CD14-positive monocyte (primary cell): ENCODE measurements at regions not wholly inside any gene's neighbourhood (a gene's known extent, or its start where the extent isn't known, plus 50 kb on each side); places are given as distances from the start of the nearest gene placed in this dataset.

Experiments
- DNase-seq, 3 donors: peaks; one replicate each; pipeline ENCODE4 v3.0.0-alpha.2; 2011 to 2022
- H2AFZ ChIP-seq: 2 replicates; pipeline ENCODE4 v1.6.0; 2012; ENCODE audit warnings: mild to moderate bottlenecking, low read depth, low read length, inconsistent platforms; ENCODE audit not compliant: insufficient read depth, poor library complexity, severe bottlenecking
- H3K27ac ChIP-seq, 2 donors: 1 replicate in 1 of 2; 2 replicates in 1 of 2; pipeline ENCODE4 v1.5.1; 2012 to 2013; ENCODE audit warnings: low read length in 2 of 2, control low read depth in 1 of 2, inconsistent platforms in 1 of 2, low read depth in 1 of 2, mild to moderate bottlenecking in 1 of 2
- H3K27me3 ChIP-seq, 2 donors: one replicate each; pipeline versions ENCODE4 v1.6.0 to v1.6.1; 2011 to 2013; ENCODE audit warnings: low read length in 2 of 2; ENCODE audit not compliant: control insufficient read depth in 2 of 2, insufficient read depth in 2 of 2
- H3K36me3 ChIP-seq, 2 donors: replicated peaks in 1 of 2; 1 replicate in 1 of 2; 2 replicates in 1 of 2; pipeline versions ENCODE4 v1.5.1 to v1.6.1; 2012 to 2013; ENCODE audit warnings: low read length in 2 of 2, control low read depth in 1 of 2, inconsistent platforms in 1 of 2, mild to moderate bottlenecking in 1 of 2; ENCODE audit not compliant: insufficient read depth in 2 of 2, control insufficient read depth in 1 of 2
- H3K4me1 ChIP-seq, 2 donors: 1 replicate in 1 of 2; 2 replicates in 1 of 2; pipeline versions ENCODE4 v1.5.1 to v1.6.1; 2012 to 2013; ENCODE audit warnings: low read length in 2 of 2, control low read depth in 1 of 2, inconsistent platforms in 1 of 2, mild to moderate bottlenecking in 1 of 2, moderate library complexity in 1 of 2; ENCODE audit not compliant: insufficient read depth in 2 of 2, control insufficient read depth in 1 of 2
- H3K4me2 ChIP-seq: replicated peaks from 2 replicates; pipeline ENCODE3; 2012; ENCODE audit warnings: low read length, moderate library complexity, mild to moderate bottlenecking; ENCODE audit not compliant: poor library complexity, severe bottlenecking; ENCODE audit errors: extremely low read depth
- H3K4me3 ChIP-seq, 3 experiments: fragments of 200-600 bp in 1 of 3; sonication (generic) in 1 of 3; replicated peaks in 1 of 3; 1 replicate in 2 of 3; 2 replicates in 1 of 3; pipeline ENCODE4 v1.5.1; 2011 to 2013; ENCODE audit warnings: low read length in 3 of 3, mild to moderate bottlenecking in 3 of 3, control low read depth in 2 of 3, low read depth in 2 of 3, inconsistent platforms in 1 of 3, moderate library complexity in 1 of 3
- H3K79me2 ChIP-seq: 2 replicates; pipeline ENCODE4 v1.6.0; 2012; ENCODE audit warnings: mild to moderate bottlenecking, control low read depth, inconsistent platforms, low read length, moderate library complexity; ENCODE audit not compliant: insufficient read depth
- H3K9ac ChIP-seq: 2 replicates; pipeline ENCODE4 v1.6.0; 2017; ENCODE audit warnings: low read length, mild to moderate bottlenecking; ENCODE audit not compliant: insufficient read depth, poor library complexity, severe bottlenecking
- H3K9me3 ChIP-seq, 2 donors: replicated peaks in 1 of 2; 1 replicate in 1 of 2; 2 replicates in 1 of 2; pipeline versions ENCODE4 v1.5.1 to v1.6.1; 2012 to 2013; ENCODE audit warnings: low read length in 2 of 2, control low read depth in 1 of 2; ENCODE audit not compliant: control insufficient read depth in 1 of 2, insufficient read depth in 1 of 2
- H4K20me1 ChIP-seq: 2 replicates; pipeline ENCODE4 v1.6.0; 2012; ENCODE audit warnings: mild to moderate bottlenecking, low read length, control low read depth, moderate library complexity; ENCODE audit not compliant: insufficient read depth
- H3K27ac Mint-ChIP-seq, 7 donors: one replicate each; pipeline ENCODE4 v1.8.0; 2020; ENCODE audit warnings: mild to moderate bottlenecking in 7 of 7, mixed read lengths in 7 of 7, moderate library complexity in 6 of 7, inconsistent platforms in 2 of 7
- H3K27me3 Mint-ChIP-seq, 3 donors: one replicate each; pipeline ENCODE4 v1.8.0; 2021 to 2022; ENCODE audit warnings: low read depth in 3 of 3, mild to moderate bottlenecking in 3 of 3, mixed read lengths in 3 of 3, moderate library complexity in 3 of 3, inconsistent platforms in 1 of 3
- H3K36me3 Mint-ChIP-seq, 2 donors: one replicate each; pipeline ENCODE4 v1.8.0; 2020; ENCODE audit warnings: mixed read lengths in 2 of 2, inconsistent platforms in 1 of 2, mild to moderate bottlenecking in 1 of 2
- H3K4me1 Mint-ChIP-seq: one replicate; pipeline ENCODE4 v1.8.0; 2020; ENCODE audit warnings: mild to moderate bottlenecking, mixed read lengths
- H3K4me3 Mint-ChIP-seq, 2 donors: one replicate each; pipeline ENCODE4 v1.8.0; 2020; ENCODE audit warnings: mild to moderate bottlenecking in 2 of 2, mixed read lengths in 2 of 2, moderate library complexity in 1 of 2
- H3K9me3 Mint-ChIP-seq, 7 donors: one replicate each; pipeline ENCODE4 v1.8.0; 2020 to 2022; ENCODE audit warnings: mixed read lengths in 7 of 7, mild to moderate bottlenecking in 6 of 7, moderate library complexity in 6 of 7, inconsistent platforms in 2 of 7
- CTCF ChIP-seq: fragments of 200-600 bp; IDR thresholded peaks from one replicate; pipeline ENCODE4 v1.8.0; 2022; ENCODE audit warnings: antibody characterized with exemption, mild to moderate bottlenecking
- WGBS: methylation state at CpG from one replicate; pipeline ENCODE4 v1.1.5; 2013; ENCODE audit warnings: missing lambda C conversion rate; ENCODE audit not compliant: insufficient coverage; 5-methylcytosine and 5-hydroxymethylcytosine counted together
- intact Hi-C, 2 donors: fragments of 100-400 bp; cut with micrococcal nuclease; formaldehyde crosslinking; loops; one replicate each; pipeline versions ENCODE4 v1.15.0 to v1.15.1; 2023

- intact Hi-C loops: no loop called here
- no peak overlapping the region for H3K4me3 ChIP-seq
- no peaks in the 10 kb centered on the region for H3K4me1 ChIP-seq
- no peaks in the 10 kb centered on the region for H3K36me3 Mint-ChIP-seq
- H3K9me3 ChIP-seq: no peaks in the 10 kb centered on the region
- H3K27ac ChIP-seq: no peak overlapping the region
- no peaks in the 10 kb centered on the region for H3K4me1 Mint-ChIP-seq
- H3K27me3 ChIP-seq: no peaks in the 10 kb centered on the region
- TF ChIP-seq CTCF: no peak
- H3K4me2 ChIP-seq: no peak overlapping the region
- H3K36me3 ChIP-seq: no peaks in the 10 kb centered on the region
- no peaks in the 10 kb centered on the region for H4K20me1 ChIP-seq
- no peak overlapping the region for H2AFZ ChIP-seq
- H3K9ac ChIP-seq: no peak overlapping the region
- H3K4me3 Mint-ChIP-seq: no peak overlapping the region
- H3K9me3 Mint-ChIP-seq: peaks cover 0 to 3% (median 0%) of the 10 kb centered on the region in 7 donors
- H3K79me2 ChIP-seq: no peaks in the 10 kb centered on the region
- no peaks in the 10 kb centered on the region for H3K27me3 Mint-ChIP-seq
- no peak overlapping the region for H3K27ac Mint-ChIP-seq
- no peak for DNase-seq
Measured at GRCh38 chr14:27315947-27316346, 718.1 kb upstream of the NOVA1 start.

- H3K27me3 Mint-ChIP-seq: peaks cover 0 to under 1% (median 0%) of the 10 kb centered on the region in 3 donors
- intact Hi-C loops: no loop called here
Measured at GRCh38 chr14:27318774-27319420, 721.1 kb upstream of the NOVA1 start.

More at GRCh38 chr14:27318774-27319420, 721.1 kb upstream of the NOVA1 start:
- Mint-ChIP-seq H3K4me3 (no peak overlapping the region), H3K4me1 (no peaks in the 10 kb centered on the region), H3K9me3 (peaks cover 0 to 7% (median 0%) of the 10 kb centered on the region in 7 donors), H3K36me3 (no peaks in the 10 kb centered on the region), H3K27ac (no peak overlapping the region)
- no peaks in the 10 kb centered on the region for H3K79me2 ChIP-seq
- H3K4me2 ChIP-seq: no peak overlapping the region
- H4K20me1 ChIP-seq: no peaks in the 10 kb centered on the region
- H3K9ac ChIP-seq: no peak overlapping the region
- DNase-seq: no peak
- no peaks in the 10 kb centered on the region for H3K36me3 ChIP-seq
- H3K27me3 ChIP-seq: no peaks in the 10 kb centered on the region
- H3K4me1 ChIP-seq: no peaks in the 10 kb centered on the region
- peaks cover 0 to 2% of the 10 kb centered on the region in 2 donors for H3K9me3 ChIP-seq
- H3K27ac ChIP-seq: no peak overlapping the region
- H3K4me3 ChIP-seq: no peak overlapping the region
- WGBS: 100% methylated on average over 1 of the region's 1 CpG
- no peak overlapping the region for H2AFZ ChIP-seq
- no peak for TF ChIP-seq CTCF
